ENCODE measurements at regions not wholly inside any gene's neighbourhood (a gene's known extent, or its start where the extent isn't known, plus 50 kb on each side); places are given as distances from the start of the nearest gene placed in this dataset.

DNA sequence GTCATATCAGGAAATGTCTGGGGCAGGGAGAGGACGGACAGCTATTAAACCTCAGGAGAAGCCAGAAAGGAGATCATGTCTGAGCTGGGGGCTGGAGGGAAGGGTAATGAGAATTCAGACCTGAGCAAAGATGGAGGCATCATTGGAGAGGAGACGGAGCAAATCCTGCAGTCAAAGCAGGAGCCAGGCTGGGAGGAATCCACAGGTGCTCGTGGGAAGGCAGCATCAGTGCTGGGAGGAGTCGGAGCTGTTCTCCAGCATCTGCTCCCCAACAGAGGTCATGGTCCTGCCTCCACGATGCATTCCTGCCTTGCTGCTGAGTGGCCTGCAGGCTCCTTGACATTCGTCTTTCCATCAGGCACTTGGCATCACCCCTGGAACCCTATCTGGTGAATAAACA is 148.3 kb upstream of the RAB4A start:
- TF ChIP-seq, protein P1, sequence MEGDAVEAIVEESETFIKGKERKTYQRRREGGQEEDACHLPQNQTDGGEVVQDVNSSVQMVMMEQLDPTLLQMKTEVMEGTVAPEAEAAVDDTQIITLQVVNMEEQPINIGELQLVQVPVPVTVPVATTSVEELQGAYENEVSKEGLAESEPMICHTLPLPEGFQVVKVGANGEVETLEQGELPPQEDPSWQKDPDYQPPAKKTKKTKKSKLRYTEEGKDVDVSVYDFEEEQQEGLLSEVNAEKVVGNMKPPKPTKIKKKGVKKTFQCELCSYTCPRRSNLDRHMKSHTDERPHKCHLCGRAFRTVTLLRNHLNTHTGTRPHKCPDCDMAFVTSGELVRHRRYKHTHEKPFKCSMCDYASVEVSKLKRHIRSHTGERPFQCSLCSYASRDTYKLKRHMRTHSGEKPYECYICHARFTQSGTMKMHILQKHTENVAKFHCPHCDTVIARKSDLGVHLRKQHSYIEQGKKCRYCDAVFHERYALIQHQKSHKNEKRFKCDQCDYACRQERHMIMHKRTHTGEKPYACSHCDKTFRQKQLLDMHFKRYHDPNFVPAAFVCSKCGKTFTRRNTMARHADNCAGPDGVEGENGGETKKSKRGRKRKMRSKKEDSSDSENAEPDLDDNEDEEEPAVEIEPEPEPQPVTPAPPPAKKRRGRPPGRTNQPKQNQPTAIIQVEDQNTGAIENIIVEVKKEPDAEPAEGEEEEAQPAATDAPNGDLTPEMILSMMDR (IDR thresholded peaks at IDR 0.05; ENCODE audit: poor library complexity): no peak
- no peak for TF ChIP-seq EZH2phosphoT487 (IDR thresholded peaks at IDR 0.05; ENCODE audit: low read depth, severe bottlenecking, unreplicated experiment)
- no peak for TF ChIP-seq EZH2 (IDR thresholded peaks at IDR 0.05; ENCODE audit: borderline replicate concordance)

Data from hepatocyte (in vitro differentiated cells).